Hepatocyte (in vitro differentiated cells): ENCODE measurements at regions not wholly inside any gene's neighbourhood (a gene's known extent, or its start where the extent isn't known, plus 50 kb on each side); places are given as distances from the start of the nearest gene placed in this dataset.

ENCODE experiments used
- EZH2 ChIP-seq: fragments of 200-600 bp; sonication (generic); IDR thresholded peaks from 2 replicates; pipeline ENCODE4 v1.6.1; 2016; ENCODE audit warnings: antibody characterized with exemption, mild to moderate bottlenecking, borderline replicate concordance
- EZH2phosphoT487 ChIP-seq: fragments of 200-600 bp; sonication (generic); IDR thresholded peaks from one replicate; pipeline ENCODE4 v1.6.1; 2018; ENCODE audit warnings: antibody characterized with exemption, mild to moderate bottlenecking, low read depth, moderate library complexity; ENCODE audit not compliant: unreplicated experiment, severe bottlenecking
- TF ChIP-seq, protein P1 (sequence below): fragments of 200-600 bp; sonication (generic); IDR thresholded peaks from 2 replicates; pipeline ENCODE4 v1.5.1; 2016; ENCODE audit warnings: antibody characterized with exemption, mild to moderate bottlenecking; ENCODE audit not compliant: poor library complexity

DNA sequence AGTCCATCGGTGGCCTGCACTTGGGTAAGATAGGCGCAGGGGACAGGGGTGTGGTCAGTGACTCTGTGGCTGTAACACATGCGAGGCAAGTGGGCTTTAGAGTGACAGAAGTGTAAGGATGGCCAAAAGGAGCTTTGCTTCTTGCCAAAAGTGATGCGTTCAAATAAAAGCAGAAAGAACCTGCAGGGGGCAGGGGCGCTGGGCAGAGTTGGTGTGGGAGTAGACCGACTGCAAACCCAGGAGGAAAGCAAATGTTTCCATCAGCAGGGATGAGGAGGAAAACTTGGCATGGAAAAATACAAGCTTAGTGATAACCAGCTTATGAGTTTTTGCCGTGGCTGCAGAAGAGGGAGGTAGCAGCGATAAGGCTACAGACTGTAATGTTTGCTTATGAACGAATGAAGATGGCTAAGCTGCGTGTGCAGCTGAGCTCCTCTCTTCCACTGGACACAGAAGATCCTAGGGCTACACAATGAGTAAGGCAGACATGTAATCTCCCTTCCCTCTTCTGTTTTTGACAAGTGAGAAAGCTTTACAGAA, 149.4 kb downstream of the WNT5A start:
- TF ChIP-seq, protein P1, sequence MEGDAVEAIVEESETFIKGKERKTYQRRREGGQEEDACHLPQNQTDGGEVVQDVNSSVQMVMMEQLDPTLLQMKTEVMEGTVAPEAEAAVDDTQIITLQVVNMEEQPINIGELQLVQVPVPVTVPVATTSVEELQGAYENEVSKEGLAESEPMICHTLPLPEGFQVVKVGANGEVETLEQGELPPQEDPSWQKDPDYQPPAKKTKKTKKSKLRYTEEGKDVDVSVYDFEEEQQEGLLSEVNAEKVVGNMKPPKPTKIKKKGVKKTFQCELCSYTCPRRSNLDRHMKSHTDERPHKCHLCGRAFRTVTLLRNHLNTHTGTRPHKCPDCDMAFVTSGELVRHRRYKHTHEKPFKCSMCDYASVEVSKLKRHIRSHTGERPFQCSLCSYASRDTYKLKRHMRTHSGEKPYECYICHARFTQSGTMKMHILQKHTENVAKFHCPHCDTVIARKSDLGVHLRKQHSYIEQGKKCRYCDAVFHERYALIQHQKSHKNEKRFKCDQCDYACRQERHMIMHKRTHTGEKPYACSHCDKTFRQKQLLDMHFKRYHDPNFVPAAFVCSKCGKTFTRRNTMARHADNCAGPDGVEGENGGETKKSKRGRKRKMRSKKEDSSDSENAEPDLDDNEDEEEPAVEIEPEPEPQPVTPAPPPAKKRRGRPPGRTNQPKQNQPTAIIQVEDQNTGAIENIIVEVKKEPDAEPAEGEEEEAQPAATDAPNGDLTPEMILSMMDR: no peak
- TF ChIP-seq EZH2 (no peak), EZH2phosphoT487 (no peak)
